HepG2 (cell line): ENCODE measurements at regions not wholly inside any gene's neighbourhood (a gene's known extent, or its start where the extent isn't known, plus 50 kb on each side); places are given as distances from the start of the nearest gene placed in this dataset.

Experiments used
- FOXA1 ChIP-seq, 2 experiments: fragments of 450-650 bp in 1 of 2; sonication (generic) in 1 of 2; formaldehyde crosslinking in 1 of 2; IDR thresholded peaks; 2 replicates each; pipeline versions ENCODE4 v1.4.0 to v1.6.1; 2016 to 2020; ENCODE audit warnings: missing genetic modification reagents in 1 of 2
- FOXJ3 ChIP-seq: sonication (generic); formaldehyde crosslinking; IDR thresholded peaks from 2 replicates; pipeline ENCODE4 v1.4.0; 2020; ENCODE audit warnings: missing genetic modification reagents, mild to moderate bottlenecking, borderline replicate concordance
- HOMEZ ChIP-seq: IDR thresholded peaks from 2 replicates; pipeline ENCODE4 v1.6.1; 2016; ENCODE audit warnings: low read depth
- KAT8 ChIP-seq: IDR thresholded peaks from 2 replicates; pipeline ENCODE4 v1.6.1; 2016; ENCODE audit warnings: missing genetic modification reagents, missing compliant biosample characterization
- KLF16 ChIP-seq, 2 experiments: sonication (generic) in 1 of 2; formaldehyde crosslinking in 1 of 2; IDR thresholded peaks; 2 replicates each; pipeline versions ENCODE4 v1.6.1 to v1.8.0; 2016 to 2023; ENCODE audit warnings: missing genetic modification reagents in 2 of 2, missing compliant biosample characterization in 1 of 2
- LCORL ChIP-seq, 2 experiments: fragments of 450-650 bp in 1 of 2; sonication (generic) in 1 of 2; formaldehyde crosslinking in 1 of 2; IDR thresholded peaks; 2 replicates each; pipeline versions ENCODE4 v1.5.0 to v1.6.1; 2017 to 2020; ENCODE audit warnings: antibody characterized with exemption in 1 of 2, missing genetic modification reagents in 1 of 2
- MED1 ChIP-seq: sonication (generic); formaldehyde crosslinking; IDR thresholded peaks from 2 replicates; pipeline ENCODE4 v1.4.0; 2020; ENCODE audit warnings: missing genetic modification reagents
- PPARG ChIP-seq: conservative IDR thresholded peaks from 2 replicates; pipeline ENCODE4 v1.6.1; 2016; ENCODE audit warnings: missing biosample characterization, missing genetic modification reagents
- RAD21 ChIP-seq: fragments of 450-650 bp; formaldehyde crosslinking; IDR thresholded peaks from 2 replicates; pipeline ENCODE4 v1.5.0; 2020; ENCODE audit warnings: mild to moderate bottlenecking
- RFX5 ChIP-seq: IDR thresholded peaks from 2 replicates; pipeline ENCODE4 v1.6.1; 2011; ENCODE audit warnings: low read depth, low read length, improper control_type of control experiment
- SAP130 ChIP-seq: IDR thresholded peaks from 2 replicates; pipeline ENCODE4 v1.6.1; 2016; ENCODE audit warnings: low read depth
- SMC3 ChIP-seq: IDR thresholded peaks from 2 replicates; pipeline ENCODE4 v1.6.1; 2011; ENCODE audit warnings: low read length, improper control_type of control experiment
- SOX6 ChIP-seq, 2 experiments: fragments of 450-650 bp in 1 of 2; sonication (generic) in 1 of 2; formaldehyde crosslinking in 1 of 2; IDR thresholded peaks; 2 replicates each; pipeline versions ENCODE4 v1.4.0 to v1.6.1; 2017 to 2020; ENCODE audit warnings: antibody characterized with exemption in 1 of 2, mild to moderate bottlenecking in 1 of 2, missing genetic modification reagents in 1 of 2
- STAG1 ChIP-seq: sonication (generic); formaldehyde crosslinking; IDR thresholded peaks from 2 replicates; pipeline ENCODE4 v1.4.0; 2020; ENCODE audit warnings: missing genetic modification reagents
- ZKSCAN1 ChIP-seq: fragments of 150-350 bp; IDR thresholded peaks from 2 replicates; pipeline ENCODE4 v1.6.1; 2014; ENCODE audit warnings: low read length
- ZNF224 ChIP-seq: sonication (generic); formaldehyde crosslinking; IDR thresholded peaks from 2 replicates; pipeline ENCODE4 v1.5.0; 2020; ENCODE audit warnings: mild to moderate bottlenecking, missing genetic modification reagents
- ZNF629 ChIP-seq: sonication (generic); formaldehyde crosslinking; conservative IDR thresholded peaks from 2 replicates; pipeline ENCODE4 v1.5.0; 2020; ENCODE audit warnings: missing genetic modification reagents
- ZNF720 ChIP-seq: sonication (generic); formaldehyde crosslinking; IDR thresholded peaks from 2 replicates; pipeline ENCODE4 v1.4.0; 2020; ENCODE audit warnings: missing genetic modification reagents
- ZNF775 ChIP-seq: sonication (generic); formaldehyde crosslinking; IDR thresholded peaks from 2 replicates; pipeline ENCODE4 v1.4.0; 2020; ENCODE audit warnings: missing genetic modification reagents, mild to moderate bottlenecking, moderate library complexity, borderline replicate concordance

GRCh38 chr3:16048435-16049318 is 125.8 kb upstream of the GALNT15 start (continued):
- TF ChIP-seq RAD21, result peak; percentile 92
- TF ChIP-seq ZNF775 (CRISPR knock-in tag), result no peak
- 0 out of 2 replicates have a peak, but pooled peaks have one; percentile 33 for TF ChIP-seq MED1 (CRISPR knock-in tag)
- peak; percentile 42; the same call in 1 of the 2 replicates for TF ChIP-seq SAP130 (CRISPR knock-in tag)
- TF ChIP-seq ZKSCAN1, result peak; percentile 65; the same call in 1 of the 2 replicates
- TF ChIP-seq FOXJ3 (CRISPR knock-in tag), result peak; percentile 43; the same call in 1 of the 2 replicates
- 0 out of 2 replicates have a peak, but pooled peaks have one; percentile 37 for TF ChIP-seq PPARG (CRISPR knock-in tag)
- TF ChIP-seq ZNF629 (CRISPR knock-in tag), result peak; percentile 68
- 0 out of 2 replicates have a peak, but pooled peaks have one; percentile 37 for TF ChIP-seq KAT8
- TF ChIP-seq RFX5, result no peak
- TF ChIP-seq ZNF224 (CRISPR knock-in tag), result no peak
- peak; percentile 55; the same call in 1 of the 2 replicates for TF ChIP-seq HOMEZ
- TF ChIP-seq FOXA1 (IDR thresholded peaks at IDR 0.05), result no peak
- peak; percentile 58 for TF ChIP-seq FOXA1 (CRISPR knock-in tag; IDR thresholded peaks at IDR 0.05)
- TF ChIP-seq SOX6 (IDR thresholded peaks at IDR 0.05), result no peak
- TF ChIP-seq SOX6 (CRISPR knock-in tag; IDR thresholded peaks at IDR 0.05), result peak; percentile 6; the same call in 1 of the 2 replicates
- peak in 1 of 2 experiments; percentile 42; a peak in 1 of 4 replicates for TF ChIP-seq KLF16 (CRISPR knock-in tag; IDR thresholded peaks at IDR 0.05)
- no peak for TF ChIP-seq ZNF720
- TF ChIP-seq LCORL (IDR thresholded peaks at IDR 0.05), result no peak
- TF ChIP-seq LCORL (CRISPR knock-in tag; IDR thresholded peaks at IDR 0.05), result peak; percentile 28; the same call in 1 of the 2 replicates
- TF ChIP-seq STAG1 (CRISPR knock-in tag), result peak; percentile 96
- TF ChIP-seq SMC3, result peak; percentile 99
